ENCODE measurements at regions not wholly inside any gene's neighbourhood (a gene's known extent, or its start where the extent isn't known, plus 50 kb on each side); places are given as distances from the start of the nearest gene placed in this dataset.

GRCh38 chr1:221039616-221040015 lies 160.4 kb downstream of the HLX start:
- TF ChIP-seq CTCF (IDR thresholded peaks at IDR 0.05) (no peak), POLR2A (IDR thresholded peaks at IDR 0.05) (no peak)

All from body of pancreas (tissue), 4 donors.